Activated CD4-positive, alpha-beta memory T cell treated with anti-CD3 and anti-CD28 coated beads for 36 hours (primary cell): ENCODE measurements at regions not wholly inside any gene's neighbourhood (a gene's known extent, or its start where the extent isn't known, plus 50 kb on each side); places are given as distances from the start of the nearest gene placed in this dataset.
"Not testable (repeated sequence)": the region's sequence is repeated elsewhere in the genome, so short reads cannot be mapped to it uniquely, and the experiment has no call there.

Experiments
- CTCF ChIA-PET: fragments of 350-600 bp; sonication (Branson Sonifier 250); formaldehyde crosslinking; loops from one replicate; lab custom pipeline; 2021; ENCODE audit warnings: antibody characterized with exemption, inconsistent platforms; lab: Charles Lee
- POLR2A ChIA-PET: fragments of 350-600 bp; sonication (Branson Sonifier 250); formaldehyde crosslinking; loops from one replicate; lab custom pipeline; 2021; ENCODE audit warnings: antibody characterized with exemption; lab: Charles Lee
- DNase-seq: peaks from one replicate; pipeline ENCODE4 v3.0.0-alpha.2; 2020
- H3K27ac Mint-ChIP-seq: one replicate; pipeline ENCODE4 v1.8.0; 2021; ENCODE audit warnings: mixed read lengths
- H3K27me3 Mint-ChIP-seq: one replicate; pipeline ENCODE4 v1.8.0; 2021; ENCODE audit warnings: mixed read lengths
- H3K36me3 Mint-ChIP-seq: one replicate; pipeline ENCODE4 v1.8.0; 2021; ENCODE audit warnings: mixed read lengths
- H3K4me1 Mint-ChIP-seq: one replicate; pipeline ENCODE4 v1.8.0; 2021; ENCODE audit warnings: low read depth, mixed read lengths
- H3K4me3 Mint-ChIP-seq: one replicate; pipeline ENCODE4 v1.8.0; 2021; ENCODE audit warnings: mild to moderate bottlenecking, mixed read lengths
- H3K9me3 Mint-ChIP-seq: one replicate; pipeline ENCODE4 v1.8.0; 2021; ENCODE audit warnings: mixed read lengths
- intact Hi-C: fragments of 100-400 bp; cut with micrococcal nuclease; formaldehyde crosslinking; loops from one replicate; pipeline ENCODE4 v1.15.1; 2023

- no peak for DNase-seq
- no peak overlapping the region for H3K27ac Mint-ChIP-seq
- intact Hi-C loops, result no loop called here
- CTCF ChIA-PET, result no interaction called here
- peaks cover 4% of the 10 kb centered on the region for H3K27me3 Mint-ChIP-seq
- POLR2A ChIA-PET, result no interaction called here
- no peak overlapping the region for H3K4me3 Mint-ChIP-seq
- peaks cover 6% of the 10 kb centered on the region for H3K9me3 Mint-ChIP-seq
- no peaks in the 10 kb centered on the region for H3K4me1 Mint-ChIP-seq
- H3K36me3 Mint-ChIP-seq, result no peaks in the 10 kb centered on the region
Measured at GRCh38 chr15:91635080-91635479, 218.4 kb upstream of the SLCO3A1 start.

- no peak overlapping the region for H3K27ac Mint-ChIP-seq
- H3K4me1 Mint-ChIP-seq, result no peaks in the 10 kb centered on the region
- intact Hi-C loops, result no loop called here
- H3K9me3 Mint-ChIP-seq, result peaks cover 9% of the 10 kb centered on the region
- H3K27me3 Mint-ChIP-seq, result peaks cover 4% of the 10 kb centered on the region
- DNase-seq, result no peak
- CTCF ChIA-PET, result no interaction called here
- no peak overlapping the region for H3K4me3 Mint-ChIP-seq
- H3K36me3 Mint-ChIP-seq, result no peaks in the 10 kb centered on the region
- POLR2A ChIA-PET, result no interaction called here
Measured at GRCh38 chr15:91635641-91636040, 217.9 kb upstream of the SLCO3A1 start.

- Mint-ChIP-seq H3K4me3 (no peak overlapping the region), H3K9me3 (no peaks in the 10 kb centered on the region), H3K27ac (no peak overlapping the region), H3K36me3 (no peaks in the 10 kb centered on the region), H3K4me1 (no peaks in the 10 kb centered on the region), H3K27me3 (peaks cover 7% of the 10 kb centered on the region)
- ChIA-PET CTCF (no interaction called here), POLR2A (no interaction called here)
- intact Hi-C loops, result no loop called here
- no peak for DNase-seq
Measured at GRCh38 chr15:91649016-91649415, 204.5 kb upstream of the SLCO3A1 start.

- CTCF ChIA-PET, result no interaction called here
- Mint-ChIP-seq H3K27ac (no peak overlapping the region), H3K36me3 (no peaks in the 10 kb centered on the region), H3K27me3 (peaks cover 7% of the 10 kb centered on the region), H3K4me1 (no peaks in the 10 kb centered on the region), H3K9me3 (no peaks in the 10 kb centered on the region), H3K4me3 (no peak overlapping the region)
- no peak for DNase-seq
- POLR2A ChIA-PET, result no interaction called here
- intact Hi-C loops, result no loop called here
Measured at GRCh38 chr15:91649831-91650321, 203.6 kb upstream of the SLCO3A1 start.

GRCh38 chr15:91651251-91651650 lies 202.3 kb upstream of the SLCO3A1 start:
- Mint-ChIP-seq H3K27ac (no peak overlapping the region), H3K36me3 (no peaks in the 10 kb centered on the region), H3K4me3 (no peak overlapping the region), H3K27me3 (peaks cover 17% of the 10 kb centered on the region), H3K9me3 (peaks cover 1% of the 10 kb centered on the region), H3K4me1 (peaks cover 5% of the 10 kb centered on the region)
- no peak for DNase-seq
- ChIA-PET CTCF (no interaction called here), POLR2A (no interaction called here)
- intact Hi-C loops, result no loop called here

GRCh38 chr15:91652610-91653207 lies 200.8 kb upstream of the SLCO3A1 start:
- intact Hi-C loops, result no loop called here
- Mint-ChIP-seq H3K9me3 (peaks cover 1% of the 10 kb centered on the region), H3K27ac (no peak overlapping the region), H3K27me3 (peaks cover 17% of the 10 kb centered on the region), H3K4me3 (no peak overlapping the region), H3K4me1 (peaks cover 5% of the 10 kb centered on the region), H3K36me3 (no peaks in the 10 kb centered on the region)
- CTCF ChIA-PET, result no interaction called here
- no peak for DNase-seq
- POLR2A ChIA-PET, result no interaction called here

GRCh38 chr15:91655563-91656290 lies 197.8 kb upstream of the SLCO3A1 start:
- Mint-ChIP-seq H3K27me3 (peaks cover 20% of the 10 kb centered on the region), H3K4me1 (peaks cover 12% of the 10 kb centered on the region)
- H3K27ac Mint-ChIP-seq, intact Hi-C loops, H3K36me3 Mint-ChIP-seq, POLR2A ChIA-PET, H3K9me3 Mint-ChIP-seq, H3K4me3 Mint-ChIP-seq, DNase-seq: not testable (repeated sequence)
- CTCF ChIA-PET, result interaction anchor here (3.2 kb wide), 1 partner anchor 51 kb away, joined by 16 read pairs; no protein-coding TSS in a partner anchor

GRCh38 chr15:91660174-91660649 lies 193.3 kb upstream of the SLCO3A1 start:
- no peak for DNase-seq
- H3K27me3 Mint-ChIP-seq, result peaks cover 12% of the 10 kb centered on the region
- peaks cover 12% of the 10 kb centered on the region for H3K4me1 Mint-ChIP-seq
- H3K4me3 Mint-ChIP-seq, result no peak overlapping the region
- POLR2A ChIA-PET, result no interaction called here
- CTCF ChIA-PET, result interaction anchor here (1.0 kb wide), 1 partner anchor 46 kb away, joined by 3 read pairs; no protein-coding TSS in a partner anchor
- H3K27ac Mint-ChIP-seq, result no peak overlapping the region
- peaks cover 1% of the 10 kb centered on the region for H3K9me3 Mint-ChIP-seq
- intact Hi-C loops, result no loop called here
- no peaks in the 10 kb centered on the region for H3K36me3 Mint-ChIP-seq

GRCh38 chr15:91664224-91664836 lies 189.2 kb upstream of the SLCO3A1 start:
- H3K4me3 Mint-ChIP-seq, result no peak overlapping the region
- POLR2A ChIA-PET, result no interaction called here
- no peak for DNase-seq
- peaks cover 7% of the 10 kb centered on the region for H3K4me1 Mint-ChIP-seq
- H3K9me3 Mint-ChIP-seq, result no peaks in the 10 kb centered on the region
- peaks cover 1% of the 10 kb centered on the region for H3K27me3 Mint-ChIP-seq
- no peaks in the 10 kb centered on the region for H3K36me3 Mint-ChIP-seq
- H3K27ac Mint-ChIP-seq, result no peak overlapping the region
- CTCF ChIA-PET, result no interaction called here
- intact Hi-C loops, result no loop called here

- no peak overlapping the region for H3K27ac Mint-ChIP-seq
- ChIA-PET POLR2A (no interaction called here), CTCF (no interaction called here)
- peaks cover 1% of the 10 kb centered on the region for H3K27me3 Mint-ChIP-seq
- no peak overlapping the region for H3K4me3 Mint-ChIP-seq
- no peaks in the 10 kb centered on the region for H3K36me3 Mint-ChIP-seq
- H3K9me3 Mint-ChIP-seq, result no peaks in the 10 kb centered on the region
- H3K4me1 Mint-ChIP-seq, result peaks cover 2% of the 10 kb centered on the region
- intact Hi-C loops, result no loop called here
- DNase-seq, result no peak
Measured at GRCh38 chr15:91665212-91665611, 188.3 kb upstream of the SLCO3A1 start.

- intact Hi-C loops, result no loop called here
- CTCF ChIA-PET, result no interaction called here
- H3K9me3 Mint-ChIP-seq, result no peaks in the 10 kb centered on the region
- no peaks in the 10 kb centered on the region for H3K4me1 Mint-ChIP-seq
- no peak overlapping the region for H3K4me3 Mint-ChIP-seq
- H3K27ac Mint-ChIP-seq, result no peak overlapping the region
- no peaks in the 10 kb centered on the region for H3K27me3 Mint-ChIP-seq
- no peak for DNase-seq
- no peaks in the 10 kb centered on the region for H3K36me3 Mint-ChIP-seq
- POLR2A ChIA-PET, result no interaction called here
Measured at GRCh38 chr15:91668370-91668769, 185.1 kb upstream of the SLCO3A1 start.

- Mint-ChIP-seq H3K4me1 (no peaks in the 10 kb centered on the region), H3K9me3 (peaks cover 15% of the 10 kb centered on the region), H3K27me3 (peaks cover 6% of the 10 kb centered on the region), H3K27ac (no peak overlapping the region), H3K36me3 (peaks cover 8% of the 10 kb centered on the region), H3K4me3 (no peak overlapping the region)
- DNase-seq, result no peak
- CTCF ChIA-PET, result interaction anchor here (1.7 kb wide), 1 partner anchor 407 kb away, joined by 4 read pairs; no protein-coding TSS in a partner anchor
- intact Hi-C loops, result no loop called here
- POLR2A ChIA-PET, result no interaction called here
Measured at GRCh38 chr15:91670108-91670507, 183.4 kb upstream of the SLCO3A1 start.
